SK-N-SH treated with all-trans-retinoic acid at 6 μM for 48 hours (cell line): ENCODE measurements at regions not wholly inside any gene's neighbourhood (a gene's known extent, or its start where the extent isn't known, plus 50 kb on each side); places are given as distances from the start of the nearest gene placed in this dataset.

ENCODE experiments used
- ATAC-seq: fragments of 200-7000 bp; cut with Tn5 transposase; 3 replicates; pipeline ENCODE4 v1.9.1; 2020; ENCODE audit warnings: mild to moderate bottlenecking, moderate library complexity
- ARNTL ChIP-seq: fragments of 450-650 bp; formaldehyde crosslinking; IDR thresholded peaks from 2 replicates; pipeline ENCODE4 v1.5.0; 2020; ENCODE audit warnings: low read depth, mild to moderate bottlenecking, moderate library complexity, borderline replicate concordance
- BACH2 ChIP-seq: fragments of 250-450 bp; sonication (Bioruptor Pico); IDR thresholded peaks from 2 replicates; pipeline ENCODE4 v1.9.0; 2021; ENCODE audit warnings: mild to moderate bottlenecking, borderline replicate concordance
- CSDC2 ChIP-seq: fragments of 250-450 bp; sonication (Bioruptor Pico); IDR thresholded peaks from 2 replicates; pipeline ENCODE4 v1.5.0; 2020; ENCODE audit warnings: mild to moderate bottlenecking, moderate library complexity
- GLIS3 ChIP-seq: fragments of 250-450 bp; sonication (Bioruptor Pico); IDR thresholded peaks from 2 replicates; pipeline ENCODE4 v1.5.0; 2020; ENCODE audit warnings: mild to moderate bottlenecking, moderate library complexity
- ISL1 ChIP-seq: fragments of 250-450 bp; sonication (Bioruptor Pico); IDR thresholded peaks from 2 replicates; pipeline ENCODE4 v2.1.2; 2022; ENCODE audit warnings: mild to moderate bottlenecking, moderate library complexity
- OSR1 ChIP-seq: fragments of 250-450 bp; sonication (Bioruptor Pico); IDR thresholded peaks from 2 replicates; pipeline ENCODE4 v1.8.0; 2022; ENCODE audit warnings: moderate library complexity, mild to moderate bottlenecking, inconsistent platforms
- PPARA ChIP-seq: fragments of 250-450 bp; sonication (Bioruptor Pico); IDR thresholded peaks from 2 replicates; pipeline ENCODE4 v1.5.0; 2020; ENCODE audit warnings: mild to moderate bottlenecking, borderline replicate concordance
- RARB ChIP-seq: fragments of 250-450 bp; sonication (Bioruptor Pico); IDR thresholded peaks from 2 replicates; pipeline ENCODE4 v1.8.0; 2021; ENCODE audit warnings: mild to moderate bottlenecking, moderate library complexity
- TOX ChIP-seq: fragments of 250-450 bp; sonication (Bioruptor Pico); IDR thresholded peaks from 2 replicates; pipeline ENCODE4 v1.8.0; 2021; ENCODE audit warnings: mild to moderate bottlenecking, moderate library complexity, borderline replicate concordance
- ZC3H10 ChIP-seq: fragments of 250-450 bp; sonication (Bioruptor Pico); IDR thresholded peaks from 2 replicates; pipeline ENCODE4 v1.5.1; 2021; ENCODE audit warnings: mild to moderate bottlenecking, moderate library complexity
- ZFP3 ChIP-seq: fragments of 250-450 bp; sonication (Bioruptor Pico); IDR thresholded peaks from 2 replicates; pipeline ENCODE4 v1.5.0; 2020; ENCODE audit warnings: mild to moderate bottlenecking, moderate library complexity
- ZFP30 ChIP-seq: fragments of 450-650 bp; formaldehyde crosslinking; IDR thresholded peaks from 2 replicates; pipeline ENCODE4 v1.5.0; 2022; ENCODE audit warnings: mild to moderate bottlenecking, moderate library complexity
- ZNF565 ChIP-seq: fragments of 450-650 bp; formaldehyde crosslinking; conservative IDR thresholded peaks from 2 replicates; pipeline ENCODE4 v1.5.0; 2020; ENCODE audit warnings: low read depth, mild to moderate bottlenecking, moderate library complexity
- ZNF70 ChIP-seq: fragments of 450-650 bp; formaldehyde crosslinking; IDR thresholded peaks from 2 replicates; pipeline ENCODE4 v1.5.0; 2020; ENCODE audit warnings: mild to moderate bottlenecking, moderate library complexity
- TF ChIP-seq, protein P1 (sequence below): fragments of 250-450 bp; sonication (Bioruptor Pico); IDR thresholded peaks from 2 replicates; pipeline ENCODE4 v1.5.1; 2021; ENCODE audit warnings: mild to moderate bottlenecking, moderate library complexity
- TF ChIP-seq, protein P2 (sequence below): fragments of 250-450 bp; sonication (Bioruptor Pico); IDR thresholded peaks from 2 replicates; pipeline ENCODE4 v1.8.0; 2021; ENCODE audit warnings: low read depth, mild to moderate bottlenecking, moderate library complexity, borderline replicate concordance
- TF ChIP-seq, protein P3 (sequence below): fragments of 250-450 bp; sonication (Bioruptor Pico); IDR thresholded peaks from 2 replicates; pipeline ENCODE4 v1.5.0; 2020; ENCODE audit warnings: mild to moderate bottlenecking, moderate library complexity
- TF ChIP-seq, protein P4 (sequence below): fragments of 250-450 bp; sonication (Bioruptor Pico); IDR thresholded peaks from 2 replicates; pipeline ENCODE4 v1.8.0; 2020; ENCODE audit warnings: mild to moderate bottlenecking, moderate library complexity, borderline replicate concordance

DNA sequence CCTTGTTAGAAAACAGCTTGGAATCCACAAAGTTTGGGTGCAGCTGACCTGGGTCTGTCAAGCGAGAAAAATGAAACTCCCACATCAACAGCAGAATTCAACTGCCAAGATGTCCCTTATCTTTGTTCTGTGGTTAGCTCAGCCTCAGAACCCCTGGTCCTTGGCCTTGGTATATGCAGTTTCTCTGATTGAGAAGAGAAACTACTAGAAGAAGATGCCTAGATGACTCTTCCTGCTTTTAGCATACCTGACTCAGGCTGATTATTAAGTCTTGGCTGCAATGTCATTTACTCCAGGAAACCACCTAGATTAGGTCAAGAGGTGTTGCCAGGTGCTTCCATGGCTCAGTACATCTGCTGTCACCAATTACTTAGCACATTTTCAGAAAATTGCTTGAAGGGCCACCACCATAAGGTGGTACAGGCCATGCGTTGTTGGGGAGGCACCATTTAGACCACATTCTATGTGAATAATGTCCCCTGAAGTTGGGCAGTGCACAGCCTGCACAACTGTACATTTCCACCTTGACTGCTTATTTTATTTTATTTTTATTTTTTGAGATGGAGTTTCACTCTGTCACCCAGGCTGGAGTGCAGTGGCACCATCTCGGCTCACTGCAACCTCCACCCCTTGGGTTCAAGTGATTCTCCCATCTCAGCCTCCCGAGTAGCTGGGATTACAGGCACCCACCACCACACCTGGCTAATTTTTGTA is 59.4 kb upstream of the ZNF438 start:
- no peak for ATAC-seq
- TF ChIP-seq RARB (no peak), ZNF70 (no peak), PPARA (CRISPR knock-in tag) (no peak), ZFP30 (CRISPR knock-in tag) (no peak), CSDC2 (CRISPR knock-in tag) (no peak), BACH2 (CRISPR knock-in tag) (no peak), GLIS3 (CRISPR knock-in tag) (no peak), ZNF565 (CRISPR knock-in tag) (no peak), ZC3H10 (CRISPR knock-in tag) (no peak), OSR1 (CRISPR knock-in tag) (no peak), ZFP3 (CRISPR knock-in tag) (no peak)
- TF ChIP-seq, protein P1, sequence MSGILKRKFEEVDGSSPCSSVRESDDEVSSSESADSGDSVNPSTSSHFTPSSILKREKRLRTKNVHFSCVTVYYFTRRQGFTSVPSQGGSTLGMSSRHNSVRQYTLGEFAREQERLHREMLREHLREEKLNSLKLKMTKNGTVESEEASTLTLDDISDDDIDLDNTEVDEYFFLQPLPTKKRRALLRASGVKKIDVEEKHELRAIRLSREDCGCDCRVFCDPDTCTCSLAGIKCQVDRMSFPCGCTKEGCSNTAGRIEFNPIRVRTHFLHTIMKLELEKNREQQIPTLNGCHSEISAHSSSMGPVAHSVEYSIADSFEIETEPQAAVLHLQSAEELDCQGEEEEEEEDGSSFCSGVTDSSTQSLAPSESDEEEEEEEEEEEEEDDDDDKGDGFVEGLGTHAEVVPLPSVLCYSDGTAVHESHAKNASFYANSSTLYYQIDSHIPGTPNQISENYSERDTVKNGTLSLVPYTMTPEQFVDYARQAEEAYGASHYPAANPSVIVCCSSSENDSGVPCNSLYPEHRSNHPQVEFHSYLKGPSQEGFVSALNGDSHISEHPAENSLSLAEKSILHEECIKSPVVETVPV (CRISPR knock-in tag): no peak
- TF ChIP-seq, protein P2, sequence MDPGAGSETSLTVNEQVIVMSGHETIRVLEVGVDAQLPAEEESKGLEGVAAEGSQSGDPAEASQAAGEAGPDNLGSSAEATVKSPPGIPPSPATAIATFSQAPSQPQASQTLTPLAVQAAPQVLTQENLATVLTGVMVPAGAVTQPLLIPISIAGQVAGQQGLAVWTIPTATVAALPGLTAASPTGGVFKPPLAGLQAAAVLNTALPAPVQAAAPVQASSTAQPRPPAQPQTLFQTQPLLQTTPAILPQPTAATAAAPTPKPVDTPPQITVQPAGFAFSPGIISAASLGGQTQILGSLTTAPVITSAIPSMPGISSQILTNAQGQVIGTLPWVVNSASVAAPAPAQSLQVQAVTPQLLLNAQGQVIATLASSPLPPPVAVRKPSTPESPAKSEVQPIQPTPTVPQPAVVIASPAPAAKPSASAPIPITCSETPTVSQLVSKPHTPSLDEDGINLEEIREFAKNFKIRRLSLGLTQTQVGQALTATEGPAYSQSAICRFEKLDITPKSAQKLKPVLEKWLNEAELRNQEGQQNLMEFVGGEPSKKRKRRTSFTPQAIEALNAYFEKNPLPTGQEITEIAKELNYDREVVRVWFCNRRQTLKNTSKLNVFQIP: no peak
- TF ChIP-seq, protein P3, sequence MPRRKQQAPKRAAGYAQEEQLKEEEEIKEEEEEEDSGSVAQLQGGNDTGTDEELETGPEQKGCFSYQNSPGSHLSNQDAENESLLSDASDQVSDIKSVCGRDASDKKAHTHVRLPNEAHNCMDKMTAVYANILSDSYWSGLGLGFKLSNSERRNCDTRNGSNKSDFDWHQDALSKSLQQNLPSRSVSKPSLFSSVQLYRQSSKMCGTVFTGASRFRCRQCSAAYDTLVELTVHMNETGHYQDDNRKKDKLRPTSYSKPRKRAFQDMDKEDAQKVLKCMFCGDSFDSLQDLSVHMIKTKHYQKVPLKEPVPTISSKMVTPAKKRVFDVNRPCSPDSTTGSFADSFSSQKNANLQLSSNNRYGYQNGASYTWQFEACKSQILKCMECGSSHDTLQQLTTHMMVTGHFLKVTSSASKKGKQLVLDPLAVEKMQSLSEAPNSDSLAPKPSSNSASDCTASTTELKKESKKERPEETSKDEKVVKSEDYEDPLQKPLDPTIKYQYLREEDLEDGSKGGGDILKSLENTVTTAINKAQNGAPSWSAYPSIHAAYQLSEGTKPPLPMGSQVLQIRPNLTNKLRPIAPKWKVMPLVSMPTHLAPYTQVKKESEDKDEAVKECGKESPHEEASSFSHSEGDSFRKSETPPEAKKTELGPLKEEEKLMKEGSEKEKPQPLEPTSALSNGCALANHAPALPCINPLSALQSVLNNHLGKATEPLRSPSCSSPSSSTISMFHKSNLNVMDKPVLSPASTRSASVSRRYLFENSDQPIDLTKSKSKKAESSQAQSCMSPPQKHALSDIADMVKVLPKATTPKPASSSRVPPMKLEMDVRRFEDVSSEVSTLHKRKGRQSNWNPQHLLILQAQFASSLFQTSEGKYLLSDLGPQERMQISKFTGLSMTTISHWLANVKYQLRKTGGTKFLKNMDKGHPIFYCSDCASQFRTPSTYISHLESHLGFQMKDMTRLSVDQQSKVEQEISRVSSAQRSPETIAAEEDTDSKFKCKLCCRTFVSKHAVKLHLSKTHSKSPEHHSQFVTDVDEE (CRISPR knock-in tag): no peak
- TF ChIP-seq, protein P4, sequence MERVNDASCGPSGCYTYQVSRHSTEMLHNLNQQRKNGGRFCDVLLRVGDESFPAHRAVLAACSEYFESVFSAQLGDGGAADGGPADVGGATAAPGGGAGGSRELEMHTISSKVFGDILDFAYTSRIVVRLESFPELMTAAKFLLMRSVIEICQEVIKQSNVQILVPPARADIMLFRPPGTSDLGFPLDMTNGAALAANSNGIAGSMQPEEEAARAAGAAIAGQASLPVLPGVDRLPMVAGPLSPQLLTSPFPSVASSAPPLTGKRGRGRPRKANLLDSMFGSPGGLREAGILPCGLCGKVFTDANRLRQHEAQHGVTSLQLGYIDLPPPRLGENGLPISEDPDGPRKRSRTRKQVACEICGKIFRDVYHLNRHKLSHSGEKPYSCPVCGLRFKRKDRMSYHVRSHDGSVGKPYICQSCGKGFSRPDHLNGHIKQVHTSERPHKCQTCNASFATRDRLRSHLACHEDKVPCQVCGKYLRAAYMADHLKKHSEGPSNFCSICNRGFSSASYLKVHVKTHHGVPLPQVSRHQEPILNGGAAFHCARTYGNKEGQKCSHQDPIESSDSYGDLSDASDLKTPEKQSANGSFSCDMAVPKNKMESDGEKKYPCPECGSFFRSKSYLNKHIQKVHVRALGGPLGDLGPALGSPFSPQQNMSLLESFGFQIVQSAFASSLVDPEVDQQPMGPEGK (CRISPR knock-in tag): no peak

DNA sequence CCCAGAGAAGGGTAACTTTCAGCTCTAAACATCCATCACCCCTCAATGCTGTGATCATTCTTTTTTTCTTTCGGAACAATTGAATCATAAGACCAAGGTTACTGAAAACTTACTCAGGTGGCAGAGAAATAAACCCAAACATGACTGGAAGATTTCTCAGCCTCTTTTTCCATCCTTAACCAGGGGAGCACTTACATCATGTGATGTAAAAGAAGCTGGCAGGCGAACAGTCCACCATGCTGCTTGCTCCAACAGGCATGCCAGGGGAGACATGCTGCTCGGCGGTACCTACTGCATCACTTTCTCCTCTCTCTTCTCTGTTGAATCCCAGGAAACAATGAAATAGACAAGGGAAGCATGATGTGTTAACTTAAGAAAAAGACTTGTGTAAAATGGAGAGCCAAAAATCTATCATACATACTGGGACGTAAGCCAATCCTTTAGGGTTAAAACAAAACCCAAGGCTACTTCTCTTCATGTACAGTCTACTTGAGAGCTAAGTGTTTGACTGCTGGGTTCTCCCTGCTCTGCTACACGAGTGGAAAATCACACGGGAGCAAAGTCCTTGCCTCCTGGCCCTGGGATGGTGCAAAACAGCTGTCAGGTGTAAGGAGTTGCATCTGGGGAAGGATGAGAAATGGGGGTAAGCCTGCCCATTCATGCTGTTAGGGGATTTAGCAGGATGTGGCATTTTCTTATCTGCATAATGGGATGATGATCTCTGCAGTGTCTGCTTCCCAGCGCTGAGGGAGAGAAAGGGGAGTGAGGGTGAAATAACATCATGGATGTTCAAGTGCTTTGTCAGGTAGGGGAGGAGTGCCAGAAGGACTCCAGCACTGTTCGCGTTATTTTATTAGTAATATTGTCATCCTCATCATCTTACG is 64.3 kb upstream of the ZNF438 start:
- no peak for TF ChIP-seq RARB
- TF ChIP-seq TOX (CRISPR knock-in tag): no peak
- TF ChIP-seq ZFP3 (CRISPR knock-in tag): no peak
- TF ChIP-seq, protein P3 (CRISPR knock-in tag): no peak
- no peak for TF ChIP-seq ZNF70
- no peak for TF ChIP-seq ISL1
- TF ChIP-seq ZC3H10 (CRISPR knock-in tag): no peak
- no peak for TF ChIP-seq ZNF565 (CRISPR knock-in tag)
- TF ChIP-seq GLIS3 (CRISPR knock-in tag): no peak
- TF ChIP-seq OSR1 (CRISPR knock-in tag): no peak
- no peak for TF ChIP-seq ARNTL (CRISPR knock-in tag)
- TF ChIP-seq, protein P2: no peak
- ATAC-seq: no peak
